ENCODE measurements at regions not wholly inside any gene's neighbourhood (a gene's known extent, or its start where the extent isn't known, plus 50 kb on each side); places are given as distances from the start of the nearest gene placed in this dataset.

GRCh38 chr2:105573910-105574655 lies 170.6 kb upstream of the NCK2 start:
- DNase-seq (ENCODE audit: insufficient read length, low spot score) = no peak
- no peak for FAIRE-seq

GRCh38 chr2:105573490-105573889 lies 171.2 kb upstream of the NCK2 start:
- FAIRE-seq (no peak), DNase-seq (ENCODE audit: insufficient read length, low spot score) (no peak)

GRCh38 chr2:105571445-105571987 lies 172.7 kb upstream of the FHL2 start:
- no peak for FAIRE-seq

GRCh38 chr2:105570757-105571156 lies 171.9 kb upstream of the FHL2 start:
- no peak for DNase-seq (ENCODE audit: insufficient read length, low spot score)
- no peak for FAIRE-seq

More at GRCh38 chr2:105571445-105571987, 172.7 kb upstream of the FHL2 start:
- no peak for DNase-seq (ENCODE audit: insufficient read length, low spot score)

GRCh38 chr2:105570326-105570725 lies 171.5 kb upstream of the FHL2 start:
- FAIRE-seq = no peak
- no peak for DNase-seq (ENCODE audit: insufficient read length, low spot score)

GRCh38 chr2:105569606-105570005 lies 170.8 kb upstream of the FHL2 start:
- no peak for FAIRE-seq
- DNase-seq (ENCODE audit: insufficient read length, low spot score) = no peak

GRCh38 chr2:105567996-105568494 lies 169.2 kb upstream of the FHL2 start:
- DNase-seq (ENCODE audit: insufficient read length, low spot score) (no peak), FAIRE-seq (no peak)

GRCh38 chr2:105563000-105563719 lies 164.3 kb upstream of the FHL2 start:
- DNase-seq (ENCODE audit: insufficient read length, low spot score) = no peak
- no peak for FAIRE-seq

- no peak for FAIRE-seq
- no peak for DNase-seq (ENCODE audit: insufficient read length, low spot score)
Measured at GRCh38 chr2:105561401-105561800, 162.6 kb upstream of the FHL2 start.

- DNase-seq (ENCODE audit: insufficient read length, low spot score) = no peak
- FAIRE-seq = no peak
Measured at GRCh38 chr2:105560157-105560556, 161.3 kb upstream of the FHL2 start.

- FAIRE-seq (no peak), DNase-seq (ENCODE audit: insufficient read length, low spot score) (no peak)
Measured at GRCh38 chr2:105557021-105557920, 158.4 kb upstream of the FHL2 start.

GRCh38 chr2:105556366-105556765 lies 157.5 kb upstream of the FHL2 start:
- FAIRE-seq = no peak

GRCh38 chr2:105554235-105554634 lies 155.4 kb upstream of the FHL2 start:
- DNase-seq (ENCODE audit: insufficient read length, low spot score) (no peak), FAIRE-seq (no peak)

More at GRCh38 chr2:105556366-105556765, 157.5 kb upstream of the FHL2 start:
- DNase-seq (ENCODE audit: insufficient read length, low spot score) = no peak

- DNase-seq (ENCODE audit: insufficient read length, low spot score) = no peak
- FAIRE-seq = no peak
Measured at GRCh38 chr2:105553538-105554196, 154.8 kb upstream of the FHL2 start.

GRCh38 chr2:105546628-105546974 lies 147.8 kb upstream of the FHL2 start:
- no peak for FAIRE-seq
- no peak for DNase-seq (ENCODE audit: insufficient read length, low spot score)

GRCh38 chr2:105545730-105546627 lies 147.1 kb upstream of the FHL2 start:
- peak; percentile 28 for FAIRE-seq
- DNase-seq (ENCODE audit: insufficient read length, low spot score) = peak; percentile 57

GRCh38 chr2:105544591-105545377 lies 145.9 kb upstream of the FHL2 start:
- no peak for FAIRE-seq

More at GRCh38 chr2:105544591-105545377, 145.9 kb upstream of the FHL2 start:
- no peak for DNase-seq (ENCODE audit: insufficient read length, low spot score)
